H1 (cell line): ENCODE measurements at regions not wholly inside any gene's neighbourhood (a gene's known extent, or its start where the extent isn't known, plus 50 kb on each side); places are given as distances from the start of the nearest gene placed in this dataset.

Source experiments
- BACH1 ChIP-seq: IDR thresholded peaks from 2 replicates; pipeline ENCODE4 v1.6.1; 2012; ENCODE audit warnings: low read length, improper control_type of control experiment
- BCL11A ChIP-seq, 2 experiments: IDR thresholded peaks; one replicate each; pipeline ENCODE4 v1.6.1; 2011; ENCODE audit warnings: low read depth in 2 of 2, low read length in 2 of 2, mild to moderate bottlenecking in 2 of 2
- GABPA ChIP-seq: IDR thresholded peaks from 2 replicates; pipeline ENCODE4 v1.6.1; 2011; ENCODE audit warnings: mild to moderate bottlenecking, low read length, moderate library complexity, borderline replicate concordance; ENCODE audit not compliant: insufficient read depth
- HDAC2 ChIP-seq, 2 experiments: fragments of 300-600 bp in 1 of 2; sonication (generic) in 1 of 2; IDR thresholded peaks; 2 replicates each; pipeline ENCODE4 v1.6.1; 2011 to 2012; ENCODE audit warnings: low read depth in 2 of 2, low read length in 2 of 2, mild to moderate bottlenecking in 2 of 2, moderate library complexity in 2 of 2, borderline replicate concordance in 1 of 2, inconsistent platforms in 1 of 2
- KDM4A ChIP-seq: IDR thresholded peaks from one replicate; pipeline ENCODE4 v1.7.1; 2012; ENCODE audit warnings: low read depth, mild to moderate bottlenecking, moderate library complexity, low read length, inconsistent platforms; ENCODE audit not compliant: severe bottlenecking
- POLR2A ChIP-seq, 2 experiments: IDR thresholded peaks; 1 replicate in 1 of 2; 2 replicates in 1 of 2; pipeline ENCODE4 v1.6.1; 2011; ENCODE audit warnings: low read depth in 2 of 2, low read length in 2 of 2, mild to moderate bottlenecking in 2 of 2; ENCODE audit errors: control extremely low read depth in 1 of 2
- POU5F1 ChIP-seq: IDR thresholded peaks from 2 replicates; pipeline ENCODE4 v1.6.1; 2011; ENCODE audit warnings: low read depth, mild to moderate bottlenecking, low read length, moderate library complexity
- RAD21 ChIP-seq, 2 experiments: IDR thresholded peaks in 1 of 2; conservative IDR thresholded peaks in 1 of 2; 2 replicates each; pipeline ENCODE4 v1.6.1; 2011; ENCODE audit warnings: low read depth in 2 of 2, low read length in 2 of 2, improper control_type of control experiment in 1 of 2, inconsistent platforms in 1 of 2, mild to moderate bottlenecking in 1 of 2, moderate library complexity in 1 of 2
- SP1 ChIP-seq: IDR thresholded peaks from 2 replicates; pipeline ENCODE4 v1.6.1; 2011; ENCODE audit warnings: low read depth, low read length
- TAF7 ChIP-seq: optimal IDR thresholded peaks from 2 replicates; pipeline ENCODE3; 2011; ENCODE audit warnings: low read depth, mild to moderate bottlenecking, inconsistent platforms, low read length, moderate library complexity, borderline replicate concordance

- no peak for TF ChIP-seq TAF7
- no peak for TF ChIP-seq GABPA
- TF ChIP-seq RAD21 (IDR thresholded peaks at IDR 0.05 in 1 of 2, conservative IDR thresholded peaks at IDR 0.05 in 1 of 2; ENCODE audit: low read depth in 2 of 2, low read length in 2 of 2) = peak; percentile 4 to 18; a peak in 2 of 4 replicates
- TF ChIP-seq KDM4A = no peak
- no peak for TF ChIP-seq BCL11A (IDR thresholded peaks at IDR 0.05; ENCODE audit: low read depth in 2 of 2, low read length in 2 of 2)
- no peak for TF ChIP-seq BACH1
- peak; percentile 6 to 35; a peak in 1 of 4 replicates for TF ChIP-seq HDAC2 (IDR thresholded peaks at IDR 0.05; ENCODE audit: borderline replicate concordance in 1 of 2, low read depth in 2 of 2, low read length in 2 of 2)
- no peak for TF ChIP-seq POLR2A (IDR thresholded peaks at IDR 0.05; ENCODE audit: control extremely low read depth in 1 of 2, low read depth in 2 of 2, low read length in 2 of 2)
- peak; percentile 45; the same call in 1 of the 2 replicates for TF ChIP-seq POU5F1
- TF ChIP-seq SP1 = no peak
- TF ChIP-seq, all 59 proteins: peak for 5
Measured at GRCh38 chr14:101223127-101223526, 319.6 kb upstream of the RTL1 start (continued).
